ENCODE measurements at regions not wholly inside any gene's neighbourhood (a gene's known extent, or its start where the extent isn't known, plus 50 kb on each side); places are given as distances from the start of the nearest gene placed in this dataset.

- TF ChIP-seq, protein P1, sequence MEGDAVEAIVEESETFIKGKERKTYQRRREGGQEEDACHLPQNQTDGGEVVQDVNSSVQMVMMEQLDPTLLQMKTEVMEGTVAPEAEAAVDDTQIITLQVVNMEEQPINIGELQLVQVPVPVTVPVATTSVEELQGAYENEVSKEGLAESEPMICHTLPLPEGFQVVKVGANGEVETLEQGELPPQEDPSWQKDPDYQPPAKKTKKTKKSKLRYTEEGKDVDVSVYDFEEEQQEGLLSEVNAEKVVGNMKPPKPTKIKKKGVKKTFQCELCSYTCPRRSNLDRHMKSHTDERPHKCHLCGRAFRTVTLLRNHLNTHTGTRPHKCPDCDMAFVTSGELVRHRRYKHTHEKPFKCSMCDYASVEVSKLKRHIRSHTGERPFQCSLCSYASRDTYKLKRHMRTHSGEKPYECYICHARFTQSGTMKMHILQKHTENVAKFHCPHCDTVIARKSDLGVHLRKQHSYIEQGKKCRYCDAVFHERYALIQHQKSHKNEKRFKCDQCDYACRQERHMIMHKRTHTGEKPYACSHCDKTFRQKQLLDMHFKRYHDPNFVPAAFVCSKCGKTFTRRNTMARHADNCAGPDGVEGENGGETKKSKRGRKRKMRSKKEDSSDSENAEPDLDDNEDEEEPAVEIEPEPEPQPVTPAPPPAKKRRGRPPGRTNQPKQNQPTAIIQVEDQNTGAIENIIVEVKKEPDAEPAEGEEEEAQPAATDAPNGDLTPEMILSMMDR (IDR thresholded peaks at IDR 0.05; ENCODE audit: low read depth, low read length, poor library complexity, severe bottlenecking) = no peak
- no peak for TF ChIP-seq EZH2phosphoT487 (IDR thresholded peaks at IDR 0.05; ENCODE audit: borderline replicate concordance, low read length)
Observed at GRCh38 chr21:35458405-35458804, 409.3 kb upstream of the RUNX1 start.

All from DOHH2 (cell line).